H1 (cell line): ENCODE measurements at regions not wholly inside any gene's neighbourhood (a gene's known extent, or its start where the extent isn't known, plus 50 kb on each side); places are given as distances from the start of the nearest gene placed in this dataset.

Experiments used
- CTCF ChIA-PET: fragments of 300-600 bp; sonication (Branson Sonifier 250); formaldehyde crosslinking; loops from one replicate; lab custom pipeline; 2021; ENCODE audit not compliant: partially characterized antibody; lab: Charles Lee
- POLR2A ChIA-PET: fragments of 300-600 bp; sonication (Branson Sonifier 250); formaldehyde crosslinking; loops from one replicate; lab custom pipeline; 2021; ENCODE audit warnings: inconsistent platforms; ENCODE audit not compliant: partially characterized antibody; lab: Charles Lee
- DNase-seq, 2 experiments: peaks; one replicate each; pipeline versions ENCODE4 v3.0.0 to v3.0.0-alpha.2; 2010 to 2022; ENCODE audit warnings: low spot score in 2 of 2, low read depth in 1 of 2, mixed read lengths in 1 of 2
- FAIRE-seq: peaks from 2 replicates; lab custom pipeline; 2011; peaks lifted over from hg19 to GRCh38; lab: Jason Lieb, UNC
- H2AFZ ChIP-seq: 2 replicates; pipeline ENCODE4 v1.8.1; 2012; ENCODE audit warnings: low read length, inconsistent platforms
- H2AK5ac ChIP-seq: 2 replicates; pipeline ENCODE4 v1.6.1; 2013; ENCODE audit warnings: low read depth, low read length
- H2BK120ac ChIP-seq: replicated peaks from 2 replicates; pipeline ENCODE3; 2013; ENCODE audit warnings: low read depth, low read length, inconsistent platforms
- H2BK12ac ChIP-seq: 2 replicates; pipeline ENCODE4 v1.6.1; 2013; ENCODE audit warnings: low read depth, low read length
- H2BK15ac ChIP-seq: 2 replicates; pipeline ENCODE4 v1.6.1; 2013; ENCODE audit warnings: low read length
- H2BK20ac ChIP-seq: 2 replicates; pipeline ENCODE4 v1.6.1; 2013; ENCODE audit warnings: low read length
- H2BK5ac ChIP-seq: 2 replicates; pipeline ENCODE4 v1.6.1; 2013; ENCODE audit warnings: low read depth, low read length
- H3K14ac ChIP-seq: 2 replicates; pipeline ENCODE4 v1.6.1; 2013; ENCODE audit warnings: inconsistent platforms; ENCODE audit not compliant: insufficient read length
- H3K18ac ChIP-seq: 2 replicates; pipeline ENCODE4 v1.6.1; 2013; ENCODE audit warnings: low read length; ENCODE audit errors: extremely low read depth
- H3K23ac ChIP-seq: 2 replicates; pipeline ENCODE4 v1.6.1; 2013; ENCODE audit warnings: inconsistent platforms; ENCODE audit not compliant: insufficient read length
- H3K23me2 ChIP-seq: 2 replicates; pipeline ENCODE4 v1.6.1; 2013; ENCODE audit warnings: low read depth, low read length
- H3K27ac ChIP-seq: 2 replicates; pipeline ENCODE4 v1.6.1; 2011; ENCODE audit warnings: low read depth, low read length, inconsistent platforms
- H3K27me3 ChIP-seq, 4 experiments: replicated peaks in 1 of 4; 1 replicate in 1 of 4; 2 replicates in 3 of 4; pipeline versions ENCODE4 v1.6.1 to v1.8.1; 2011 to 2013; ENCODE audit warnings: low read length in 3 of 4, mild to moderate bottlenecking in 3 of 4, inconsistent platforms in 2 of 4, mixed read lengths in 2 of 4, moderate library complexity in 1 of 4; ENCODE audit not compliant: control insufficient read depth in 3 of 4, insufficient read depth in 3 of 4; ENCODE audit errors: extremely low read depth in 1 of 4
- H3K36me3 ChIP-seq, 4 experiments: 2 replicates each; pipeline versions ENCODE4 v1.6.1 to v1.8.1; 2011 to 2013; ENCODE audit warnings: mild to moderate bottlenecking in 4 of 4, low read length in 3 of 4, moderate library complexity in 2 of 4, control low read depth in 1 of 4, inconsistent platforms in 1 of 4; ENCODE audit not compliant: insufficient read depth in 4 of 4, control insufficient read depth in 2 of 4
- H3K4ac ChIP-seq: replicated peaks from 2 replicates; pipeline ENCODE3; 2013; ENCODE audit warnings: low read length, low read depth, mixed read lengths, inconsistent platforms; ENCODE audit not compliant: insufficient read length
- H3K4me1 ChIP-seq, 4 experiments: replicated peaks in 1 of 4; 1 replicate in 1 of 4; 2 replicates in 3 of 4; pipeline versions ENCODE4 v1.6.1 to v1.8.1; 2011 to 2013; ENCODE audit warnings: low read length in 3 of 4, inconsistent platforms in 2 of 4, mixed read lengths in 1 of 4; ENCODE audit not compliant: insufficient read depth in 4 of 4, control insufficient read depth in 3 of 4
- H3K4me2 ChIP-seq, 2 experiments: 2 replicates each; pipeline versions ENCODE4 v1.6.1 to v1.8.1; 2011 to 2013; ENCODE audit warnings: low read depth in 2 of 2, low read length in 2 of 2, control low read depth in 1 of 2, inconsistent platforms in 1 of 2, mild to moderate bottlenecking in 1 of 2; ENCODE audit not compliant: insufficient read depth in 1 of 2
- H3K4me3 ChIP-seq, 4 experiments: fragments of 200-600, 300-600 bp in 1 of 4; sonication (generic), shearing (Covaris generic), sonication (Bioruptor Twin) in 1 of 4; 2 replicates each; pipeline versions ENCODE4 v1.5.1 to v1.8.1; 2011 to 2016; ENCODE audit warnings: low read length in 4 of 4, low read depth in 3 of 4, control low read depth in 2 of 4, inconsistent platforms in 2 of 4, mild to moderate bottlenecking in 2 of 4, mixed read lengths in 1 of 4, moderate library complexity in 1 of 4; ENCODE audit not compliant: insufficient read depth in 2 of 4; ENCODE audit errors: extremely low read depth in 1 of 4
- H3K56ac ChIP-seq: replicated peaks from 2 replicates; pipeline ENCODE3; 2013; ENCODE audit warnings: low read depth, mild to moderate bottlenecking, mixed read lengths, low read length, inconsistent platforms; ENCODE audit not compliant: insufficient read length
- H3K79me1 ChIP-seq: 2 replicates; pipeline ENCODE4 v1.6.1; 2013; ENCODE audit warnings: low read depth, low read length, control low read depth
- H3K79me2 ChIP-seq, 2 experiments: 2 replicates each; pipeline versions ENCODE4 v1.6.1 to v1.8.1; 2012 to 2013; ENCODE audit warnings: low read length in 2 of 2, mild to moderate bottlenecking in 2 of 2, inconsistent platforms in 1 of 2; ENCODE audit not compliant: insufficient read depth in 2 of 2, control insufficient read depth in 1 of 2
- H3K9ac ChIP-seq, 4 experiments: replicated peaks in 1 of 4; 1 replicate in 1 of 4; 2 replicates in 3 of 4; pipeline versions ENCODE4 v1.6.1 to v1.8.1; 2011 to 2013; ENCODE audit warnings: low read depth in 3 of 4, low read length in 3 of 4, control low read depth in 2 of 4, mild to moderate bottlenecking in 2 of 4, moderate library complexity in 2 of 4, inconsistent platforms in 1 of 4; ENCODE audit errors: extremely low read depth in 1 of 4
- H3K9me3 ChIP-seq, 2 experiments: 2 replicates each; pipeline versions ENCODE4 v1.6.1 to v1.8.1; 2012 to 2013; ENCODE audit warnings: mild to moderate bottlenecking in 2 of 2, moderate library complexity in 2 of 2, control low read depth in 1 of 2, inconsistent platforms in 1 of 2, low read depth in 1 of 2, low read length in 1 of 2, mixed read lengths in 1 of 2; ENCODE audit not compliant: insufficient read depth in 2 of 2
- H4K20me1 ChIP-seq, 2 experiments: replicated peaks in 1 of 2; 2 replicates each; pipeline versions ENCODE3 to v1.8.1; 2011 to 2013; ENCODE audit warnings: inconsistent platforms in 2 of 2, low read length in 2 of 2, mild to moderate bottlenecking in 1 of 2; ENCODE audit not compliant: insufficient read depth in 2 of 2, control insufficient read depth in 1 of 2
- H4K5ac ChIP-seq: 2 replicates; pipeline ENCODE4 v1.6.1; 2013; ENCODE audit warnings: low read length, low read depth, mixed read lengths, inconsistent platforms; ENCODE audit not compliant: insufficient read length
- H4K8ac ChIP-seq: 2 replicates; pipeline ENCODE4 v1.8.0; 2013; ENCODE audit warnings: mild to moderate bottlenecking, moderate library complexity, low read length, inconsistent platforms; ENCODE audit not compliant: insufficient read depth; ENCODE audit errors: extremely low read depth
- H4K91ac ChIP-seq: replicated peaks from 2 replicates; pipeline ENCODE3; 2013; ENCODE audit warnings: low read length, mixed read lengths, inconsistent platforms; ENCODE audit not compliant: insufficient read length
- CBX5 ChIP-seq: fragments of 300-800, 300-1000 bp; sonication (generic); IDR thresholded peaks from 2 replicates; pipeline ENCODE4 v1.7.1; 2016; ENCODE audit warnings: antibody characterized with exemption, low read length, low read depth
- CREB1 ChIP-seq: IDR thresholded peaks from 2 replicates; pipeline ENCODE4 v1.6.1; 2012; ENCODE audit warnings: inconsistent platforms
- EGR1 ChIP-seq: IDR thresholded peaks from 2 replicates; pipeline ENCODE4 v1.6.1; 2011; ENCODE audit warnings: low read depth, low read length, borderline replicate concordance
- FOSL1 ChIP-seq: IDR thresholded peaks from 2 replicates; pipeline ENCODE4 v1.6.1; 2011; ENCODE audit warnings: mild to moderate bottlenecking, low read depth, low read length, moderate library complexity; ENCODE audit not compliant: insufficient read depth
- GABPA ChIP-seq: IDR thresholded peaks from 2 replicates; pipeline ENCODE4 v1.6.1; 2011; ENCODE audit warnings: mild to moderate bottlenecking, low read length, moderate library complexity, borderline replicate concordance; ENCODE audit not compliant: insufficient read depth
- HDAC2 ChIP-seq, 2 experiments: fragments of 300-600 bp in 1 of 2; sonication (generic) in 1 of 2; IDR thresholded peaks; 2 replicates each; pipeline ENCODE4 v1.6.1; 2011 to 2012; ENCODE audit warnings: low read depth in 2 of 2, low read length in 2 of 2, mild to moderate bottlenecking in 2 of 2, moderate library complexity in 2 of 2, borderline replicate concordance in 1 of 2, inconsistent platforms in 1 of 2
- JUN ChIP-seq: IDR thresholded peaks from 2 replicates; pipeline ENCODE4 v1.6.1; 2011; ENCODE audit warnings: low read depth, mild to moderate bottlenecking, improper control_type of control experiment, low read length
- PHF8 ChIP-seq: fragments of 200-600 bp; sonication (generic); conservative IDR thresholded peaks from 2 replicates; pipeline ENCODE4 v1.7.1; 2012; ENCODE audit warnings: low read depth, mild to moderate bottlenecking, inconsistent platforms, low read length, moderate library complexity
- POLR2A ChIP-seq, 2 experiments: IDR thresholded peaks; 1 replicate in 1 of 2; 2 replicates in 1 of 2; pipeline ENCODE4 v1.6.1; 2011; ENCODE audit warnings: low read depth in 2 of 2, low read length in 2 of 2, mild to moderate bottlenecking in 2 of 2; ENCODE audit errors: control extremely low read depth in 1 of 2
- RNF2 ChIP-seq: fragments of 200-900, 300-1000 bp; sonication (generic); IDR thresholded peaks from 2 replicates; pipeline ENCODE4 v1.7.1; 2016; ENCODE audit warnings: borderline replicate concordance, low read depth, mild to moderate bottlenecking, antibody characterized with exemption, low read length; ENCODE audit not compliant: poor library complexity, severe bottlenecking; ENCODE audit errors: missing control alignments
- TBP ChIP-seq: IDR thresholded peaks from 2 replicates; pipeline ENCODE4 v1.6.1; 2011; ENCODE audit warnings: low read depth, low read length, improper control_type of control experiment
- TEAD4 ChIP-seq: IDR thresholded peaks from 2 replicates; pipeline ENCODE4 v1.6.1; 2012; ENCODE audit warnings: low read depth, low read length, inconsistent platforms, mixed read lengths
- USF2 ChIP-seq: IDR thresholded peaks from 2 replicates; pipeline ENCODE4 v1.6.1; 2011; ENCODE audit warnings: low read length, improper control_type of control experiment
- WGBS, 2 experiments: shearing (Covaris generic) in 1 of 2; methylation state at CpG; one replicate each; pipeline versions ENCODE4 v1.1.6 to v1.1.7; 2013 to 2015; ENCODE audit warnings: low lambda C conversion rate in 2 of 2, mixed read lengths in 2 of 2, inconsistent platforms in 1 of 2, low coverage in 1 of 2, missing lambda C conversion rate in 1 of 2; ENCODE audit not compliant: insufficient replicate concordance in 2 of 2, insufficient coverage in 1 of 2, insufficient read length in 1 of 2; ENCODE audit errors: extremely low coverage in 1 of 2, missing lambda C conversion rate in 1 of 2; 5-methylcytosine and 5-hydroxymethylcytosine counted together

GRCh38 chr1:196147530-196147929 lies 460.7 kb downstream of the KCNT2 start:
- 94% methylated on average over 2 of the region's 2 CpGs; no CpG with 5 or more reads in 1 of the 2 experiments for WGBS, 2 experiments
- H3K23ac ChIP-seq, result no peak overlapping the region
- no peak for FAIRE-seq
- no peak for TF ChIP-seq HDAC2 (IDR thresholded peaks at IDR 0.05; ENCODE audit: borderline replicate concordance in 1 of 2, low read depth in 2 of 2, low read length in 2 of 2)
- no peak for TF ChIP-seq TEAD4
- TF ChIP-seq TBP, result no peak
- no peak for TF ChIP-seq RNF2
- TF ChIP-seq EGR1, result no peak
- TF ChIP-seq CBX5, result no peak
- no peak for TF ChIP-seq PHF8
- no peak for TF ChIP-seq JUN
- TF ChIP-seq GABPA, result no peak
- TF ChIP-seq FOSL1, result no peak
- no peak for TF ChIP-seq CREB1
- no peak for TF ChIP-seq POLR2A (IDR thresholded peaks at IDR 0.05; ENCODE audit: control extremely low read depth in 1 of 2, low read depth in 2 of 2, low read length in 2 of 2)
- TF ChIP-seq USF2, result no peak

More at GRCh38 chr1:196147530-196147929, 460.7 kb downstream of the KCNT2 start:
- H3K4me3 ChIP-seq, result no peak overlapping the region
- H3K4ac ChIP-seq, result no peak overlapping the region
- no peak overlapping the region for H2AK5ac ChIP-seq
- H2BK120ac ChIP-seq, result no peak overlapping the region
- H4K20me1 ChIP-seq, result no peaks in the 10 kb centered on the region
- H4K8ac ChIP-seq, result no peak overlapping the region
- POLR2A ChIA-PET, result interaction anchor here (0.6 kb wide), 1 partner anchor 207 kb away, joined by 3 read pairs; no protein-coding TSS in a partner anchor
- no peak overlapping the region for H2BK15ac ChIP-seq
- no peak overlapping the region for H2BK12ac ChIP-seq
- H3K79me2 ChIP-seq, result no peaks in the 10 kb centered on the region
- DNase-seq, result no peak
- H4K91ac ChIP-seq, result no peak overlapping the region
- H3K9ac ChIP-seq, result no peak overlapping the region
- H3K79me1 ChIP-seq, result no peaks in the 10 kb centered on the region
- no peak overlapping the region for H2BK5ac ChIP-seq
- H3K14ac ChIP-seq, result no peak overlapping the region
- no peaks in the 10 kb centered on the region for H3K36me3 ChIP-seq
- no peak overlapping the region for H3K4me2 ChIP-seq
- H3K27me3 ChIP-seq, result no peaks in the 10 kb centered on the region
- no peak overlapping the region for H2AFZ ChIP-seq
- H3K9me3 ChIP-seq, result no peaks in the 10 kb centered on the region
- H4K5ac ChIP-seq, result no peak overlapping the region
- H3K4me1 ChIP-seq, result peaks cover 0 to 2% (median under 1%) of the 10 kb centered on the region in 4 experiments; a peak in 2 of 7 replicates
- H3K27ac ChIP-seq, result no peak overlapping the region
- CTCF ChIA-PET, result interaction anchor here (0.6 to 3.0 kb wide), 21 partner anchors 11 to 838 kb away, joined by 3 to 10 read pairs (median 4); no protein-coding TSS in a partner anchor
- H2BK20ac ChIP-seq, result no peak overlapping the region
- H3K23me2 ChIP-seq, result no peaks in the 10 kb centered on the region
- H3K56ac ChIP-seq, result no peak overlapping the region
- H3K18ac ChIP-seq, result no peak overlapping the region
